ENCODE measurements at regions not wholly inside any gene's neighbourhood (a gene's known extent, or its start where the extent isn't known, plus 50 kb on each side); places are given as distances from the start of the nearest gene placed in this dataset.

DNA sequence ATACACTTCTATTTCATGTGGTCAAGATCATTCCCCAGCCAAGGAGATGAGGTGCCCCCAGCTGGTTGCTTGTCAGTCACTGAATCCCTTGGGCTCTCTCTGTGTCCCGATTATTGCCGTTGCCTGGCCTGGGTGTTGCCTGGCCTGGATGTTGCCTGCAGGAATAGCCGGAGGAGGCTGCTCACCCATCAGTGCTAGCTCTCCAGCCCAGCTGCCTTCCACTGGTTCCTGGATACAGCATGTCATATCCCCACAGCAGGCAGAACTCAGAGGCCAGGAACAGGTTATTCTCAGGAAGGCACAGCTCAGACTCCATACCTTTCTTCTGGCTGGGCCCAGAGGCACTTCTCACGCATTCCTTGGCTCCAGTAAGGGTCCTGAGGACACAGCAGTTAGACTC lies 542.1 kb upstream of the MGMT start:
- TF ChIP-seq, protein P1, sequence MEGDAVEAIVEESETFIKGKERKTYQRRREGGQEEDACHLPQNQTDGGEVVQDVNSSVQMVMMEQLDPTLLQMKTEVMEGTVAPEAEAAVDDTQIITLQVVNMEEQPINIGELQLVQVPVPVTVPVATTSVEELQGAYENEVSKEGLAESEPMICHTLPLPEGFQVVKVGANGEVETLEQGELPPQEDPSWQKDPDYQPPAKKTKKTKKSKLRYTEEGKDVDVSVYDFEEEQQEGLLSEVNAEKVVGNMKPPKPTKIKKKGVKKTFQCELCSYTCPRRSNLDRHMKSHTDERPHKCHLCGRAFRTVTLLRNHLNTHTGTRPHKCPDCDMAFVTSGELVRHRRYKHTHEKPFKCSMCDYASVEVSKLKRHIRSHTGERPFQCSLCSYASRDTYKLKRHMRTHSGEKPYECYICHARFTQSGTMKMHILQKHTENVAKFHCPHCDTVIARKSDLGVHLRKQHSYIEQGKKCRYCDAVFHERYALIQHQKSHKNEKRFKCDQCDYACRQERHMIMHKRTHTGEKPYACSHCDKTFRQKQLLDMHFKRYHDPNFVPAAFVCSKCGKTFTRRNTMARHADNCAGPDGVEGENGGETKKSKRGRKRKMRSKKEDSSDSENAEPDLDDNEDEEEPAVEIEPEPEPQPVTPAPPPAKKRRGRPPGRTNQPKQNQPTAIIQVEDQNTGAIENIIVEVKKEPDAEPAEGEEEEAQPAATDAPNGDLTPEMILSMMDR (IDR thresholded peaks at IDR 0.05): no peak
- TF ChIP-seq POLR2AphosphoS5 (IDR thresholded peaks at IDR 0.05; ENCODE audit: insufficient read depth in 1 of 2, low read depth in 1 of 2): no peak
- intact Hi-C loops (cut with DNase I): no loop called here

DNA sequence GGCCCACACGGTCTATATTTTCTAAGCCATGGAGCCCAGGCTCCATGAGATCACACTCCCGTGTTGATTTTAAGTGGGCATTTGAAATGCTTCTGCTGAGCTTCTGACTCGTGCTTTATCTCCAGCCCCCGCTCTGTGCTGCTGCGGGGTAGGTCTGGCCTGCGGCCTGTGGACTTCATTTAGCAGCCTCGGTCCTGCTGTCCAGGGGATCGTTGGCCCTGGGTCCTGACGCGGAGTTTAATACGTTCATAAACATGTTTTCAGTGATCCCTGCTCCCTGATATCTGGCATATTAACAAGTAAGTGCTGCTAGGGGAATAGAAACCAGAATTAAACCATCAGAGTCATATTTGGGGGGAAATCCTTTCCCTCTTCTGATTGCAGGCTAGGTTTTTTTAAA lies 540.3 kb upstream of the MGMT start:
- Histone ChIP-seq H3K4me3 (no peak overlapping the region), H3K27me3 (no peaks in the 10 kb centered on the region), H3K36me3 (no peaks in the 10 kb centered on the region), H3K27ac (no peak overlapping the region), H3K4me1 (peaks cover 29% of the 10 kb centered on the region), H3K9me3 (no peaks in the 10 kb centered on the region)
- no peak for DNase-seq (ENCODE audit: extremely low spot score in 2 of 2)
- TF ChIP-seq POLR2A (IDR thresholded peaks at IDR 0.05) (no peak), POLR2AphosphoS5 (IDR thresholded peaks at IDR 0.05; ENCODE audit: insufficient read depth in 1 of 2, low read depth in 1 of 2) (peak in 1 of 2 donors; percentile 18)
- intact Hi-C loops (cut with DNase I): no loop called here

More for the DNA sequence above, 542.1 kb upstream of the MGMT start:
- H3K36me3 ChIP-seq: no peaks in the 10 kb centered on the region
- H3K4me1 ChIP-seq: peaks cover 33% of the 10 kb centered on the region
- peak in 1 of 2 donors; percentile 81 for DNase-seq (ENCODE audit: extremely low spot score in 2 of 2)
- H3K9me3 ChIP-seq: no peaks in the 10 kb centered on the region
- H3K27me3 ChIP-seq: no peaks in the 10 kb centered on the region
- H3K27ac ChIP-seq: no peak overlapping the region
- no peak overlapping the region for H3K4me3 ChIP-seq

DNA sequence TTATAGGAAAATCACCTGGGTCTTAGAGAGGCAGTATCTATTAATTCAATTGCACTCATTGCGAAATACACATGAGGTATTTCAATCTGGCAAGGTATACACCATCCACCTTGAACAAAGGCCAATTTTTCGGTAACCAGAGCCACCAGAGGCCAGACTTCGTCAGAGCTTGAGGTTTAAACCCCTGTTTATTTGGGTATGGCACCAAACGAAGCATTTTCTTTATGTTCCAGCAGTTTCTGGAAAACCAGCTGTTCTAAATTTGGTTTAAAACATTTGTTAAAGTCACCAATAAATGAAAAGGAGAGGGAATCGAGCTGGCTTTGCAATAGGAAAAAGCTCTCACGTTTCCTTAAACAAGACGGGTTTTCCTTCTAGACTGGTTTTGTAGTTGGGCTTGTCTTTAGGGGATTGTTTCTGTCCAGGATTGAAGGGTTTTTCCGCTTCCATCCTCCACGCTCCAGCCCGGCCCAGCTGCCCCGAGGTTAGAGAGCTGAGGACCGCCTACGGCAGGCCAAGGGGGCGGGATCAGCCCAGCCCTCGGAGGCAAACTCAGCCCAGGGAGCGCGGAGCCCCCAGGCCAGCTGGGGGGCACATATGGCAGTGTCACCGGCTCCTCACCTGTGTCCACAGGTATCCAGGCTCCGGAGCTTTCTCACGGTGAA lies 539.4 kb upstream of the MGMT start:
- Histone ChIP-seq H3K4me1 (peaks cover 28% of the 10 kb centered on the region), H3K27ac (peak overlapping the region; percentile 21), H3K4me3 (no peak overlapping the region), H3K27me3 (no peaks in the 10 kb centered on the region), H3K9me3 (no peaks in the 10 kb centered on the region), H3K36me3 (no peaks in the 10 kb centered on the region)
- peak in 1 of 2 donors; percentile 81 for DNase-seq (ENCODE audit: extremely low spot score in 2 of 2)
- TF ChIP-seq, protein P1 (IDR thresholded peaks at IDR 0.05): no peak
- TF ChIP-seq POLR2A (IDR thresholded peaks at IDR 0.05): no peak
- no peak for TF ChIP-seq POLR2AphosphoS5 (IDR thresholded peaks at IDR 0.05; ENCODE audit: insufficient read depth in 1 of 2, low read depth in 1 of 2)
- intact Hi-C loops (cut with DNase I): no loop called here

DNA sequence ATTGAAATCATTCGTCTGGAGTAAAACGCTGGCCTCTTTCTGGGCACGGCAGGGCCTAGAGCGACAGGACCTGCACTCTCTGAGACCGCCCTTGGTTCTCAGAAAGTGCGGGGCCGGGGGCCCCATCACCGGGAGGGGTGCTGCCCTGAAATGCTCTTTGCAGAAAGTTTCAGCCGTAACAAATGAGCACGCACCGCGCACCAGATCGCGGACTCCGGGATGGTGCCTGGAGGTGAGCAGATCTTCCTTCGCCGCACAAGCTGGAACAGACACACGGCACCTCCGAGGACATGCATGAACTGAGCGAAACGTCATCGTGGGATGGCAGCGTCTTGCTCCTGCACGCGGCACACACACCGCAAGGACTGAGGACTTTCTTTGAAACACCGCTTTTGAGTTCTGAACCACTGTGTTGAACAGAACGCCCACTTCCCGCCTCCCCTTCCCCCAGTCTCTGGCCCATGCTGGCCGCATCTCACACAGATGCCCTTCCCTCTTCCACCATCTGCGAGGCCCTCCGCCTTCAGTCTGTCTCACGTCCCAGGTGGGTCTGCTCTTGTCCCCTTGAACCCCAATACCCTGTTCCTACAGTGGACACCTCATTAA lies 538.7 kb upstream of the MGMT start:
- intact Hi-C loops (cut with DNase I): no loop called here
- H3K4me1 ChIP-seq: peaks cover 28% of the 10 kb centered on the region
- no peaks in the 10 kb centered on the region for H3K36me3 ChIP-seq
- peak overlapping the region; percentile 21 for H3K27ac ChIP-seq
- peak in 1 of 2 donors; percentile 84 for DNase-seq (ENCODE audit: extremely low spot score in 2 of 2)
- H3K4me3 ChIP-seq: no peak overlapping the region
- no peaks in the 10 kb centered on the region for H3K9me3 ChIP-seq
- H3K27me3 ChIP-seq: no peaks in the 10 kb centered on the region
- TF ChIP-seq, protein P1 (IDR thresholded peaks at IDR 0.05): no peak
- TF ChIP-seq POLR2A (IDR thresholded peaks at IDR 0.05): no peak
- no peak for TF ChIP-seq POLR2AphosphoS5 (IDR thresholded peaks at IDR 0.05; ENCODE audit: insufficient read depth in 1 of 2, low read depth in 1 of 2)

DNA sequence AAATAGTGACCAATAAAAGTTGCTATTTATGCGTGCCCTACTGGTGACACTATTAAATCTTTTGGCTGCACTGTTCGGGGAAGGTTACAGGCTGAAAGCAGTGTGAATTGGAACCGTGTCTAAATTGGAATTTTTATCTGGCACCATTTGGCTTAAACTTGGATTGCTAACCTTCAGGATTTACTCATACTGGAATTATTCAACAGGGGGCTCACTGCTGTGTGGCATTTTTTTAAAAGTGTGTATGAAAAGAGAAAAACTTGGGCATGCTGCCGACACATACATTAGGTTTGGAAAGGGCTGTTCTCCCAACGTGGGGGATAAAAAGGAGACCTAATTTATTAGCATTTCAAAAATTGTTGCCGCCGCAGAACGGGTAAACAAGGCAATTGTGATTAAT lies 537.9 kb upstream of the MGMT start:
- intact Hi-C loops (cut with DNase I): no loop called here
- no peaks in the 10 kb centered on the region for H3K27me3 ChIP-seq
- TF ChIP-seq, protein P1 (IDR thresholded peaks at IDR 0.05): no peak
- TF ChIP-seq POLR2AphosphoS5 (IDR thresholded peaks at IDR 0.05; ENCODE audit: insufficient read depth in 1 of 2, low read depth in 1 of 2): no peak
- TF ChIP-seq POLR2A (IDR thresholded peaks at IDR 0.05): no peak
- no peaks in the 10 kb centered on the region for H3K36me3 ChIP-seq
- DNase-seq (ENCODE audit: extremely low spot score in 2 of 2): no peak
- no peak overlapping the region for H3K4me3 ChIP-seq
- H3K27ac ChIP-seq: no peak overlapping the region
- H3K4me1 ChIP-seq: peaks cover 28% of the 10 kb centered on the region
- H3K9me3 ChIP-seq: no peaks in the 10 kb centered on the region
